ENCODE measurements at regions not wholly inside any gene's neighbourhood (a gene's known extent, or its start where the extent isn't known, plus 50 kb on each side); places are given as distances from the start of the nearest gene placed in this dataset.

GRCh38 chr4:162650166-162650565 lies 486.4 kb upstream of the FSTL5 start:
- no peak overlapping the region for H3K27ac ChIP-seq
- no peaks in the 10 kb centered on the region for H3K27me3 ChIP-seq (ENCODE audit: insufficient read depth, low read depth)
- no peak overlapping the region for H3K4me2 ChIP-seq
- H3K9ac ChIP-seq: no peak overlapping the region
- H3K36me3 ChIP-seq (ENCODE audit: insufficient read depth): no peaks in the 10 kb centered on the region
- no peak overlapping the region for H3K4me3 ChIP-seq (IDR thresholded peaks at IDR 0.05; ENCODE audit: insufficient read depth, low read depth, low read length)
- H4K20me1 ChIP-seq (ENCODE audit: insufficient read depth): no peaks in the 10 kb centered on the region
- no peaks in the 10 kb centered on the region for H3K4me1 ChIP-seq (ENCODE audit: low read depth, poor library complexity, severe bottlenecking)
- no peak for TF ChIP-seq CTCF (conservative IDR thresholded peaks at IDR 0.05; ENCODE audit: low read depth, low read length)
- no peak overlapping the region for H2AFZ ChIP-seq (ENCODE audit: low read depth)
- no peaks in the 10 kb centered on the region for H3K79me2 ChIP-seq (ENCODE audit: insufficient read depth, low read depth)

GRCh38 chr4:162645381-162645780 lies 481.6 kb upstream of the FSTL5 start:
- H3K36me3 ChIP-seq (ENCODE audit: insufficient read depth): no peaks in the 10 kb centered on the region
- no peak overlapping the region for H3K9ac ChIP-seq
- no peaks in the 10 kb centered on the region for H3K79me2 ChIP-seq (ENCODE audit: insufficient read depth, low read depth)
- no peak overlapping the region for H3K27ac ChIP-seq
- no peak overlapping the region for H3K4me2 ChIP-seq
- TF ChIP-seq CTCF (conservative IDR thresholded peaks at IDR 0.05; ENCODE audit: low read depth, low read length): no peak
- no peaks in the 10 kb centered on the region for H3K4me1 ChIP-seq (ENCODE audit: low read depth, poor library complexity, severe bottlenecking)
- no peaks in the 10 kb centered on the region for H3K27me3 ChIP-seq (ENCODE audit: insufficient read depth, low read depth)
- H4K20me1 ChIP-seq (ENCODE audit: insufficient read depth): no peaks in the 10 kb centered on the region
- H3K4me3 ChIP-seq (IDR thresholded peaks at IDR 0.05; ENCODE audit: insufficient read depth, low read depth, low read length): no peak overlapping the region
- no peak overlapping the region for H2AFZ ChIP-seq (ENCODE audit: low read depth)

- H3K4me2 ChIP-seq: no peak overlapping the region
- no peaks in the 10 kb centered on the region for H3K79me2 ChIP-seq (ENCODE audit: insufficient read depth, low read depth)
- H3K36me3 ChIP-seq (ENCODE audit: insufficient read depth): no peaks in the 10 kb centered on the region
- no peaks in the 10 kb centered on the region for H4K20me1 ChIP-seq (ENCODE audit: insufficient read depth)
- no peak overlapping the region for H2AFZ ChIP-seq (ENCODE audit: low read depth)
- H3K27me3 ChIP-seq (ENCODE audit: insufficient read depth, low read depth): no peaks in the 10 kb centered on the region
- no peaks in the 10 kb centered on the region for H3K4me1 ChIP-seq (ENCODE audit: low read depth, poor library complexity, severe bottlenecking)
- H3K4me3 ChIP-seq (IDR thresholded peaks at IDR 0.05; ENCODE audit: insufficient read depth, low read depth, low read length): no peak overlapping the region
- H3K27ac ChIP-seq: no peak overlapping the region
- no peak overlapping the region for H3K9ac ChIP-seq
- no peak for TF ChIP-seq CTCF (conservative IDR thresholded peaks at IDR 0.05; ENCODE audit: low read depth, low read length)
Measured at GRCh38 chr4:162644346-162644745, 480.5 kb upstream of the FSTL5 start.

- no peaks in the 10 kb centered on the region for H3K79me2 ChIP-seq (ENCODE audit: insufficient read depth, low read depth)
- no peak overlapping the region for H3K4me2 ChIP-seq
- H3K36me3 ChIP-seq (ENCODE audit: insufficient read depth): no peaks in the 10 kb centered on the region
- TF ChIP-seq CTCF (conservative IDR thresholded peaks at IDR 0.05; ENCODE audit: low read depth, low read length): no peak
- no peak overlapping the region for H3K9ac ChIP-seq
- no peak overlapping the region for H2AFZ ChIP-seq (ENCODE audit: low read depth)
- no peak overlapping the region for H3K27ac ChIP-seq
- no peaks in the 10 kb centered on the region for H3K27me3 ChIP-seq (ENCODE audit: insufficient read depth, low read depth)
- no peaks in the 10 kb centered on the region for H3K4me1 ChIP-seq (ENCODE audit: low read depth, poor library complexity, severe bottlenecking)
- H3K4me3 ChIP-seq (IDR thresholded peaks at IDR 0.05; ENCODE audit: insufficient read depth, low read depth, low read length): no peak overlapping the region
- no peaks in the 10 kb centered on the region for H4K20me1 ChIP-seq (ENCODE audit: insufficient read depth)
Measured at GRCh38 chr4:162640152-162640551, 476.4 kb upstream of the FSTL5 start.

GRCh38 chr4:162634390-162634789 lies 470.6 kb upstream of the FSTL5 start:
- Histone ChIP-seq H3K27ac (no peak overlapping the region), H3K4me3 (IDR thresholded peaks at IDR 0.05; ENCODE audit: insufficient read depth, low read depth, low read length) (no peak overlapping the region), H2AFZ (ENCODE audit: low read depth) (no peak overlapping the region), H3K79me2 (ENCODE audit: insufficient read depth, low read depth) (no peaks in the 10 kb centered on the region), H3K9ac (no peak overlapping the region), H3K36me3 (ENCODE audit: insufficient read depth) (no peaks in the 10 kb centered on the region), H3K4me2 (no peak overlapping the region), H3K4me1 (ENCODE audit: low read depth, poor library complexity, severe bottlenecking) (no peaks in the 10 kb centered on the region), H3K27me3 (ENCODE audit: insufficient read depth, low read depth) (no peaks in the 10 kb centered on the region), H4K20me1 (ENCODE audit: insufficient read depth) (no peaks in the 10 kb centered on the region)
- TF ChIP-seq CTCF (conservative IDR thresholded peaks at IDR 0.05; ENCODE audit: low read depth, low read length): no peak
